PC-9 (cell line): ENCODE measurements at regions not wholly inside any gene's neighbourhood (a gene's known extent, or its start where the extent isn't known, plus 50 kb on each side); places are given as distances from the start of the nearest gene placed in this dataset.

Source experiments
- EZH2 ChIP-seq: fragments of 200-600 bp; sonication (generic); IDR thresholded peaks from 2 replicates; pipeline ENCODE4 v1.8.0; 2017; ENCODE audit warnings: antibody characterized with exemption, low read depth
- TF ChIP-seq, protein P1 (sequence below): fragments of 200-600 bp; sonication (generic); conservative IDR thresholded peaks from 2 replicates; pipeline ENCODE4 v1.6.1; 2017; ENCODE audit warnings: mixed run types, antibody characterized with exemption, mild to moderate bottlenecking, moderate library complexity

DNA sequence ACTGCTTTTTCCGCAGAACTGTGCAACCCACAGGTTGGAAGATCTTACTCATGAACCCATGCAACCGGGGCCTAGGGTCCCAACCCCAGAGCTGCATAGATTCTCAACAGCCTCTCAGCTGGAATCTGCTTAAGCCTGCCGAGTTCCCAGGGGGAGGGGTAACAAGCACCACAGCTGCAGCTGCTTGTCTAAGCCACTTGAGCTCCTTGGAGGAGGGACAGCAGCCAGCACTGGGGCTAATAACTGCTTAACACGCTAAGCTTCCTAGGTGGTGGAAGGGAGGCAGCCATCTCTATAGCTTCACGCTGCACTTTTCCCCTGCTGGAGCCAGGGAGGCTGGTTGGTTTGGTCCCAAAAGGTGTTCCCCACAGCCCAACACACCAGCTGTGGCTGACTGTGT, 311.6 kb downstream of the DSC3 start:
- TF ChIP-seq, protein P1, sequence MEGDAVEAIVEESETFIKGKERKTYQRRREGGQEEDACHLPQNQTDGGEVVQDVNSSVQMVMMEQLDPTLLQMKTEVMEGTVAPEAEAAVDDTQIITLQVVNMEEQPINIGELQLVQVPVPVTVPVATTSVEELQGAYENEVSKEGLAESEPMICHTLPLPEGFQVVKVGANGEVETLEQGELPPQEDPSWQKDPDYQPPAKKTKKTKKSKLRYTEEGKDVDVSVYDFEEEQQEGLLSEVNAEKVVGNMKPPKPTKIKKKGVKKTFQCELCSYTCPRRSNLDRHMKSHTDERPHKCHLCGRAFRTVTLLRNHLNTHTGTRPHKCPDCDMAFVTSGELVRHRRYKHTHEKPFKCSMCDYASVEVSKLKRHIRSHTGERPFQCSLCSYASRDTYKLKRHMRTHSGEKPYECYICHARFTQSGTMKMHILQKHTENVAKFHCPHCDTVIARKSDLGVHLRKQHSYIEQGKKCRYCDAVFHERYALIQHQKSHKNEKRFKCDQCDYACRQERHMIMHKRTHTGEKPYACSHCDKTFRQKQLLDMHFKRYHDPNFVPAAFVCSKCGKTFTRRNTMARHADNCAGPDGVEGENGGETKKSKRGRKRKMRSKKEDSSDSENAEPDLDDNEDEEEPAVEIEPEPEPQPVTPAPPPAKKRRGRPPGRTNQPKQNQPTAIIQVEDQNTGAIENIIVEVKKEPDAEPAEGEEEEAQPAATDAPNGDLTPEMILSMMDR, result no peak
- no peak for TF ChIP-seq EZH2
